SK-N-DZ (cell line): ENCODE measurements at regions not wholly inside any gene's neighbourhood (a gene's known extent, or its start where the extent isn't known, plus 50 kb on each side); places are given as distances from the start of the nearest gene placed in this dataset.

Source experiments
- DNase-seq: peaks from one replicate; pipeline ENCODE4 v3.0.0-alpha.2; 2015; ENCODE audit warnings: low spot score

GRCh38 chr5:168104350-168104749, 187.1 kb upstream of the WWC1 start:
- no peak for DNase-seq

DNA sequence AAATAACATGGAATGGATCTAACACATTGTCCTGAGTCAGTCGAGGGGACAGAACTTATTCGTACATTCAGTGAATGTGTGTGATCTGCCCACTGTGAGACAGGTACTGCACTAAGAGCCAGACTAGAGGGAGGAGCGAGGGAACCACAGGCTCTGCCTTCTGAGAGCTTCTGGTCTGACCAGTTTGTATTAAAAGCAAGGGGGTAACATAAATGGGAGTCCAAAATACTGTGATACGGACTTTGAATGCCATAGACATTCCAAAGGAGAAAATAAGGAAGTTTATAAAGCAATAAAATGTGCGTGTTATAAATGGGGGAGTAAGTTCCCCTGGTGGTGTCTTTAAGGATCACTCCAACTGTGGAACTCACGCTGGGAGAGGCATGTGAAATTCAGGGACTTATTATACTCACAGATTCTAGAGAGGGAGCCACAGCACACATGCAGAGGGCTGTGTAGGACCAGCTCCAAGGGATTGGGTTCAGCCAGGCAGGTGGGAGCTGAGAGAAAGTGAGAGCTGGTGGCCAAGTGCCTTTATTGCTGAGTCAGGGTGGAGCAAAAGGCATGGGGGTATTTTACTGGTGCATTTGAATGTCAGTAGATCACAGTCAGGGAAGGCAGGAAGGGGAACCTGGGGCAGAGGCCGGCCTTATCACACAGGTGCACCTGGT, 186.5 kb upstream of the WWC1 start:
- DNase-seq, result no peak

- no peak for DNase-seq
Observed at GRCh38 chr5:168106008-168106761, 185.3 kb upstream of the WWC1 start.

DNA sequence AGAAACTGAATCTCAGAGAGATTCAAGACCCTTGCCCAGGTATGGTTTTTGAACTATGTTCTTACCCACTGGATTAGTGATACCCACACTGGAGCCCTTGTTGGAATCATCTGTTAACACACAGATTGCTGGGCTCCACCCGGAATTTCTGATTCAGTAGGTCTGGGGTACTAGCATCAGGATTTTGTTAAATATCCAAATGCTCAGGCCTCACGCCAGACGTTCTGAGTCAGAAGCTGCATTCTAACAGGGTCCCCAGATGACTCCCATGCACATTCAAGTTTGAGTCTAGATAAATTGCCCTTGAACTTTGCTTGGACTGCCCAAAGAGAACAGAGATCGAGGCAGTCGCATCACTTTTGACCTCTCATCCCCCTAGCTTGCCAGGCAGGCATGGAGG, 182.0 kb upstream of the WWC1 start:
- no peak for DNase-seq

DNA sequence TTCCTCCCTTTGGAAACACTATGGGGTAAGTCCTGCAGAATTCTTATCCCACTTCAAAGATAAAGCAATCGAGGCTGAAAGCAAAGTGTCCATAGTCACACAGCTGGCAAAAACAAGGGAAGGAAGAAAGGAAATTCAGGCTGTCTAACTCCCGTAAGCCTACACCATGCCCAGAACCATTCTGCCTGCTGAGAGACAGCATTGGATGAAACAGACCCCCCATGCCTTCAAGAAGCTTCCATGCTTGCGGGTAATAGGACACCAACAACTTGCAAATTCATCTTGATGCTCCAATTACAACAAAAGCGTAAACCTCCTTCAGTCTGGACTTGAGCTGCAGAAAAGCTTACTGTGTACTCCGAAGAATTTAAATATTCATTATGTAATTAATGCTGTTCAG, 181.1 kb upstream of the WWC1 start:
- no peak for DNase-seq

DNA sequence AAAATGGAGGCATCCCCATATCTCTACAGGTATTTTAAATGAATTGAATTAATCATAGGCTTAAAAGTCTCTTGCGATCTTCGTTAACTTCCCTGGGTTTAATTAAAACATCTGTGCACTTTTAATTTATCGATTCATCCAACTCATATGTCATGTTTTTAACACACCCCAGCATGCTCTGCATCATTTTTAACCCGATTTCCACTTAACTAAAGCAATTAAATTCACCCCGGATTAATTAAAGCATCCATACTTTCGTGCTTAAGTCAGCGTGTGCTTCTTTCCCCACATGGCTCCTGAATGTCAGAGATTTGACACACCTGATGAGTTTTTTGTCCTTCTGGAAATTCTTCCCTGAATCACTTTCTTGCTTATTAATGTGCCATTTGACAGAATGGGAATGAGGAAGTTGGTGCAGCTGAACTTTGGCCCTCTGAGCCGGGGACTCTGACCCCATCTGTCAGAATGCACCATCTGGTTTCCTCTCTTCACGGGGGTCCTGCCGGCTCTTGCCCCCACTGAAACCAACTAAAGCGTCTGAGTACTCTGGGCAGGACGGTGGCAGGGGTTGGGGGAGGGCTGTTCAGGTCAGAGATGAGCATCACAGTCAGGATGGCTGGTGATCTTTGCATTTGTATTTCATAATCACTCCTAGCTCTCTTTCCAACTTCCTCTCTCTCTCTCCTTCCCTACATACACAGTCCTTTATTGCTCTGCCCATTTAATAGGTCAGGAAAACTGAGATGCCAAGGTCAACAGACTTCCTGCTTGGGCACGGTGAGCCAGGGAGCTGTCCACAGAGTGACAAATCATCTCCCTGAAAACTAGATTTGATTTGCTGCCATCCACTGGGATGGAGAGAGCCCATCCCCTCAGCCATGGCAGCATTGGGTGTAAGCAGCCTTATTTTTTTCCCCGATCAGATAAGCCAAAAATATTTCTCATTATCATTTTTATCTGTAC, 180.3 kb upstream of the WWC1 start:
- no peak for DNase-seq

GRCh38 chr5:168114444-168115017, 176.9 kb upstream of the WWC1 start:
- DNase-seq, result peak; percentile 81

DNA sequence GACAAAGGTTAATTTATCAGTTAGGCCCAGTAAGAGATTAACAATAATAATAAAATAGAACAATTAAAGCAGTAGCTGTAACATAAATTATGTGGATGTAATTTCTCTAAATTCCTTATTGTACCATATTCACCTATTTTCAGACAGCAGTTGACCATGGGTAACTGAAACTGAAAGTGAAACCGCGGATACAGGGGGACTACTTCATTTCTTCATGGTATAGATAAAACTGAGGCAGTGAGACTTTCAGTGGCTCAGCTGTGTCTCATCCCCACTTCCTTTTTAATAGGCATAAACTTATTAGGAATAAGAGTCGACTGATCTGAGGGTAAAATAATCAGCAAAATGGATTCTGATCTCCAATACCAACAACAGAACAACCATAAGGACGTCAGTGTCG, 174.0 kb upstream of the WWC1 start:
- DNase-seq, result no peak

- peak; percentile 20 for DNase-seq
Observed at GRCh38 chr5:168118042-168118668, 173.3 kb upstream of the WWC1 start.

DNA sequence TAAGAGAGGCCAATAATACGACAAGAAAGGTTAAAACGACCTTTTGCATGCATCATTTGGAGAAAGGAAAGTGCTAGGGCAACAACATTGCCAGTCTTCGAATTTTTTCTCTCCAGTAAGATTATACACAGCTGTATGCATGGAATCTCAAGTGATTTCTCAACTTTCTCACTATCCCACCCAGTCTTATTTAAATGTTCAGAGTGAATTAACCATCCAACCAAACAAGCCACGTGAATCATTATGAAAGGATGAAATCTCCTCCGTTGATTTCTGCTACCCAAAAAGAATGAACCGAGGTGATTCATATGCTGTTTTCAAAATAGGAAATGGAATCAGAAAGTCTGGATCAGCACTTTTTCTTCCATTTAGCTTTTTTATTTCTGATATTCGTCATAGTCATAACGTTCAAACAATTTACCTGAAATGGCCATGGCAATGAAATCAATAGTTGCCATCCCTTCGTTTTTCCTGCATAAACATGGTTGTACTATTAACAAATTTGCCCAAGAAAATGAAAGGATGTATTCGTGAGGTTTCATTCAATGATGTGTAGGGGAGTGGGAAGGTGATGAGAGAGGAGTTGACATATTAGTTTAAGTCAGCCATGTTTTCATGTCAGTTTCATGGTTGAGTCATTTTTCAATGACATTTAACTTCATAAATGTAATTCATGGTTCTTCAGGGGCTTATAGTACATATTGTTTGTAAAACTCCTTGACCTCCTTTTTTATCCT, 170.9 kb upstream of the WWC1 start:
- no peak for DNase-seq

DNA sequence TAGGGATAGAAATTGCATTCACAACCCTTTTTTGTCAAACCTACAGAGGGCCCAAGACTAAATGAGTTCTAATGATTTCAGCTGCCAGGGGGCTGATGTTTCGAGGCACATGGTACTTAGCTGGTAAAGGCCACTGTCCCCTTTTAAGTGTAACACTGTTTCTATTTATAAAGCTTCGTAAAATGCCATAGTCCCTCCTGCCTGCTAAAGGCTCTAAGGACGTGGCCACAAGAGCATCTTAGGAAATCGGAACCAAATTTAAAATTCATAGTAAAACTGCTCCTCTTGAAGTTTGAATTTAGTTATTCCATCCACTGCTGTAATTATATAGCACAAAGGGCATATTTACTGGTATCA, 170.3 kb upstream of the WWC1 start:
- DNase-seq, result no peak

- no peak for DNase-seq
Observed at GRCh38 chr5:168123631-168124528, 167.6 kb upstream of the WWC1 start.

GRCh38 chr5:168125445-168126199, 165.8 kb upstream of the WWC1 start:
- DNase-seq, result no peak

DNA sequence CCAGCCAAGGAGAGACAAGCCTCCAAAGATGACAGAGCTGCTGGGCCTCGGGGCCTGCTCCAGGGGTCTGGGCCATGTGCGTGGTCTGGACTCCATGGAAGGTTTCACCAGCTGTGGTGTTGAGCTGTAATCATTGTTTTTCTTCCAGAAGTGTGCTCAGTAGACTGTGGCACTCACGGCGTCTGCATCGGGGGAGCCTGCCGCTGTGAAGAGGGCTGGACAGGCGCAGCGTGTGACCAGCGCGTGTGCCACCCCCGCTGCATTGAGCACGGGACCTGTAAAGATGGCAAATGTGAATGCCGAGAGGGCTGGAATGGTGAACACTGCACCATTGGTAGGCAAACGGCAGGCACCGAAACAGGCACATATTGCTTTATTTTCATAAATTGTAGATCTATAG, 164.8 kb upstream of the WWC1 start:
- DNase-seq, result no peak

DNA sequence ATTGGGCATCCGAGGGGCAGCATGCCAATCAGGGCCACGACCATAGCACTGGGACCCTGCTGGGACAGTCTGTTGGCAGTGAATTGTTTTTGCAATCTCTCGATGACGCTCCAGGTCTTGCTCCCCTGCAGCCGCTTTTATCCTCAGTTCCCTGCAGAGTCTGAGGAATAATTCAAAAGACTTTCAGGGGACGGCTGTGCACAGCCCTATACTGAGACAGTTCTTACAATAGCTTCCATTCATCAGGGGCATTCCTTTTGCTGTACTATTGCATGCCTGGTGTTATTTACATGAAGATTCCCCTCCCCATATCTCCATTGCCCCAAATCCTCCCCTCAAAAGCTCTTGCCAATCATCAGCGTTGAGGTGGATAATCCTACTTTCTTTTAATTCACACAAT, 163.3 kb upstream of the WWC1 start:
- no peak for DNase-seq

GRCh38 chr5:168128557-168128956, 162.9 kb upstream of the WWC1 start:
- DNase-seq, result no peak

DNA sequence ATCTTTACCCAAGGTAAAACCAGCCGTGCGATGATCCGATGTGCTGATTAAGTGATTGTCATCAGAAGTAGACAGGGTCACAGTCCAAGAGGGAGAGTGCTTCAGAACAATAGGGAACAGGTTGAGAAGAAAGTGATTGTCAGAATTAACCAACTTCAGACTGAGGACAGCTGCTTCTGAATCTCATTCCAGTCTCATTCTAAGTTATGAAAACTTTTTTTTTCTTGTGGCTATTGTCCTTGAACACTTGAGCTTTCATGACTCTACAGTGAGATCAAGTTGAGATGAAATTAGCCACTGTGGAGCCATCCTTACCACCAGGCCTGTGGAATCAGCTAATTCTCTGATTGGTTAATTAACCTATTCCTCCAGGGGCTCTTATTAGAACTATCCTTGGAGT, 159.9 kb upstream of the WWC1 start:
- DNase-seq, result no peak

- no peak for DNase-seq
Observed at GRCh38 chr5:168132241-168132641, 159.2 kb upstream of the WWC1 start.

DNA sequence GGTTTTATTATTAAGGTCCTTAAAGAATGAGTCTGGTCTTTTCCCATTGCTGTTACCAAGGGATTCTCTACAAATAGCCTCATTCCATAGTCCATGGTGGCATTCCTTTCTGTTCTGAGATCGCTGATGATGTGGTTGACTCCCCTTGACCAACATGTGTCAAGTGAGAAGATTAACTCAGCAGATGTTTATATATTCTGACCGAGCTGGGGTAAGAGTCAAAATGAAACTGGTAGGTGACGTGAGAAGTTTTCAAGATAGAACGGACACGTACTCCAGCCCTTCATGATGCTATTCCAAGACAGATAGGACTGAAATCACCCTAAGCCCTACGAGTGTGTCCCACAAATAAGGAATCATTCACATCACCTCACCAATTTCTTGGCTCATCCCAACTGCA, 155.5 kb upstream of the WWC1 start:
- DNase-seq, result no peak
